Stimulated activated CD4-positive, alpha-beta T cell treated with anti-CD3 and anti-CD28 coated beads, Interleukin-15, amount 100 ng/mL, for 1 hour (primary cell): ENCODE measurements at regions not wholly inside any gene's neighbourhood (a gene's known extent, or its start where the extent isn't known, plus 50 kb on each side); places are given as distances from the start of the nearest gene placed in this dataset.

Source experiments
- DNase-seq, 2 donors: peaks; one replicate each; pipeline ENCODE4 v3.0.0-alpha.2; 2020; ENCODE audit warnings: low read depth in 1 of 2, low spot score in 1 of 2

- no peak for DNase-seq
Measured at GRCh38 chr22:48210812-48211211, 1448.4 kb downstream of the TBC1D22A start.

- no peak for DNase-seq
Measured at GRCh38 chr22:48210198-48210580, 1447.7 kb downstream of the TBC1D22A start.

GRCh38 chr22:48209473-48210197, 1447.2 kb downstream of the TBC1D22A start:
- DNase-seq: no peak

GRCh38 chr22:48208894-48209293, 1446.4 kb downstream of the TBC1D22A start:
- no peak for DNase-seq

GRCh38 chr22:48207919-48208535, 1445.6 kb downstream of the TBC1D22A start:
- no peak for DNase-seq

- DNase-seq: no peak
Measured at GRCh38 chr22:48205790-48206189, 1443.3 kb downstream of the TBC1D22A start.

- no peak for DNase-seq
Measured at GRCh38 chr22:48205161-48205560, 1442.7 kb downstream of the TBC1D22A start.

GRCh38 chr22:48204296-48204695, 1441.8 kb downstream of the TBC1D22A start:
- DNase-seq: no peak

- DNase-seq: no peak
Measured at GRCh38 chr22:48199667-48200066, 1437.2 kb downstream of the TBC1D22A start.

- no peak for DNase-seq
Measured at GRCh38 chr22:48198489-48199459, 1436.3 kb downstream of the TBC1D22A start.

GRCh38 chr22:48197189-48197690, 1434.8 kb downstream of the TBC1D22A start:
- no peak for DNase-seq

- DNase-seq: no peak
Measured at GRCh38 chr22:48192920-48193319, 1430.5 kb downstream of the TBC1D22A start.

- DNase-seq: no peak
Measured at GRCh38 chr22:48192071-48192470, 1429.6 kb downstream of the TBC1D22A start.

- no peak for DNase-seq
Measured at GRCh38 chr22:48188231-48188721, 1425.8 kb downstream of the TBC1D22A start.

- DNase-seq: no peak
Measured at GRCh38 chr22:48187356-48187755, 1424.9 kb downstream of the TBC1D22A start.

- DNase-seq: no peak
Measured at GRCh38 chr22:48186146-48186790, 1423.8 kb downstream of the TBC1D22A start.

- DNase-seq: no peak
Measured at GRCh38 chr22:48185071-48186055, 1422.9 kb downstream of the TBC1D22A start.

GRCh38 chr22:48182846-48183805, 1420.7 kb downstream of the TBC1D22A start:
- no peak for DNase-seq
